ENCODE measurements at regions not wholly inside any gene's neighbourhood (a gene's known extent, or its start where the extent isn't known, plus 50 kb on each side); places are given as distances from the start of the nearest gene placed in this dataset.

- TF ChIP-seq CTCF (IDR thresholded peaks at IDR 0.05; ENCODE audit: insufficient read depth, low read depth, low read length) (no peak), EZH2 (IDR thresholded peaks at IDR 0.05; ENCODE audit: insufficient read depth, low read length) (no peak)
Observed at GRCh38 chr1:29541631-29542030, 305.3 kb downstream of the PTPRU start.
